Upper lobe of left lung (tissue), 4 donors: ENCODE measurements at regions not wholly inside any gene's neighbourhood (a gene's known extent, or its start where the extent isn't known, plus 50 kb on each side); places are given as distances from the start of the nearest gene placed in this dataset.

Source experiments
- CTCF ChIP-seq, 6 experiments: fragments of 450-650 bp in 4 of 6; fragments of 200-600 bp in 2 of 6; sonication (generic) in 2 of 6; IDR thresholded peaks; one replicate each; pipeline ENCODE4 v1.5.1; 2016 to 2019; ENCODE audit warnings: antibody characterized with exemption in 6 of 6
- EP300 ChIP-seq, 4 donors: sonication (generic); formaldehyde crosslinking; IDR thresholded peaks; one replicate each; pipeline ENCODE4 v1.5.1; 2017; ENCODE audit warnings: antibody characterized with exemption in 4 of 4, control low read depth in 2 of 4
- POLR2A ChIP-seq, 4 donors: fragments of 450-650 bp; IDR thresholded peaks; one replicate each; pipeline ENCODE4 v1.5.1; 2016 to 2017; ENCODE audit warnings: antibody characterized with exemption in 4 of 4, mild to moderate bottlenecking in 2 of 4
- POLR2AphosphoS5 ChIP-seq, 2 donors: sonication (generic); formaldehyde crosslinking; IDR thresholded peaks; one replicate each; pipeline ENCODE4 v1.5.1; 2017; ENCODE audit warnings: antibody characterized with exemption in 2 of 2

GRCh38 chr9:82736126-82736525, 326.8 kb downstream of the RASEF start:
- TF ChIP-seq CTCF (IDR thresholded peaks at IDR 0.05) (no peak), POLR2A (IDR thresholded peaks at IDR 0.05) (no peak), EP300 (IDR thresholded peaks at IDR 0.05) (no peak), POLR2AphosphoS5 (IDR thresholded peaks at IDR 0.05) (no peak)
